GM12875 (cell line): ENCODE measurements at regions not wholly inside any gene's neighbourhood (a gene's known extent, or its start where the extent isn't known, plus 50 kb on each side); places are given as distances from the start of the nearest gene placed in this dataset.
"Not testable (repeated sequence)": the region's sequence is repeated elsewhere in the genome, so short reads cannot be mapped to it uniquely, and the experiment has no call there.

Experiments used
- H3K4me3 ChIP-seq: one replicate; pipeline ENCODE4 v1.5.1; 2011; ENCODE audit warnings: low read depth, low read length, control low read depth
- TF ChIP-seq, protein P1 (sequence below): IDR thresholded peaks from 2 replicates; pipeline ENCODE4 v1.5.1; 2011; ENCODE audit warnings: low read depth, mild to moderate bottlenecking, control low read depth, inconsistent platforms, low read length, moderate library complexity, borderline replicate concordance; ENCODE audit not compliant: insufficient read depth

- no peak overlapping the region for H3K4me3 ChIP-seq
- TF ChIP-seq, protein P1, sequence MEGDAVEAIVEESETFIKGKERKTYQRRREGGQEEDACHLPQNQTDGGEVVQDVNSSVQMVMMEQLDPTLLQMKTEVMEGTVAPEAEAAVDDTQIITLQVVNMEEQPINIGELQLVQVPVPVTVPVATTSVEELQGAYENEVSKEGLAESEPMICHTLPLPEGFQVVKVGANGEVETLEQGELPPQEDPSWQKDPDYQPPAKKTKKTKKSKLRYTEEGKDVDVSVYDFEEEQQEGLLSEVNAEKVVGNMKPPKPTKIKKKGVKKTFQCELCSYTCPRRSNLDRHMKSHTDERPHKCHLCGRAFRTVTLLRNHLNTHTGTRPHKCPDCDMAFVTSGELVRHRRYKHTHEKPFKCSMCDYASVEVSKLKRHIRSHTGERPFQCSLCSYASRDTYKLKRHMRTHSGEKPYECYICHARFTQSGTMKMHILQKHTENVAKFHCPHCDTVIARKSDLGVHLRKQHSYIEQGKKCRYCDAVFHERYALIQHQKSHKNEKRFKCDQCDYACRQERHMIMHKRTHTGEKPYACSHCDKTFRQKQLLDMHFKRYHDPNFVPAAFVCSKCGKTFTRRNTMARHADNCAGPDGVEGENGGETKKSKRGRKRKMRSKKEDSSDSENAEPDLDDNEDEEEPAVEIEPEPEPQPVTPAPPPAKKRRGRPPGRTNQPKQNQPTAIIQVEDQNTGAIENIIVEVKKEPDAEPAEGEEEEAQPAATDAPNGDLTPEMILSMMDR: no peak
Measured at GRCh38 chr11:33443684-33444083, 186.5 kb downstream of the HIPK3 start.

DNA sequence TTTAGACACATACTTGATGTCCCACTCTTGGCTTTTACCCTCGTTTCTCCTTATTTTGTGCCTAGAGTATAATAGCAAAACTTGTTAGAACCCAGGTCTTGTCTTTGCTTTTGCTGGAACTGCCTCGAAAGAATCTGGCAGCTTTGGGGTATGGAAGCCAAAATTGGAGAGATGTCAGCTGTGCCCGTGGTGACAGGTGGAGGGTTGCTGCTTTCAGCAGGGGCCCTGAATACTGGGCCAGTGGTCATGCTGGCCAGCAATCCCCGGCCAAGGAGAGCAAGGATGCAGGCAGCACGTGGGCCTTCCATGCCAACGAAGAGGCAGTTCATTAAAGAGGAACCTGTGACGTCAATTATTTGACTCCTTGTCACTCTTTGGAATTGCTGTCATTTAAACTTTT is 181.1 kb downstream of the HIPK3 start:
- no peak overlapping the region for H3K4me3 ChIP-seq
- TF ChIP-seq, protein P1: no peak

DNA sequence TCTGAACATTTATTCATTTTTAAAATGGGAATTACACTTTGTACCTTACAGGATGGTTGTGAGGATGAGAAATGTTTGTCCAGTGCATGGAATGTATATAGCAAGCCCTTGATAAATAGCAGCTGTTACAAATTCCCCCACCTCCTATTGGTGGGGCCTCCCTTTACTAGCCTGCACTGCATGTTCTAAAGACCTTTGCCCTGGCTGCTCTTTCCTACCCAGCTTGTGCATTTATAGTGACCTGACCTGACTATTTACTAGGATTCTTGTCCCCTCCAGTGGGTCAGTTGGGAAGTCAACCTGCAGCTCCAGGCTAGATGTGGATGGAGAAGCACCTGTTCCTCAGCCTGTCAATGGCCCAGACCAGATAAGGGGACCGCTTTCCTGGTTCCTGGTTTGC is 180.3 kb downstream of the HIPK3 start:
- TF ChIP-seq, protein P1: no peak

DNA sequence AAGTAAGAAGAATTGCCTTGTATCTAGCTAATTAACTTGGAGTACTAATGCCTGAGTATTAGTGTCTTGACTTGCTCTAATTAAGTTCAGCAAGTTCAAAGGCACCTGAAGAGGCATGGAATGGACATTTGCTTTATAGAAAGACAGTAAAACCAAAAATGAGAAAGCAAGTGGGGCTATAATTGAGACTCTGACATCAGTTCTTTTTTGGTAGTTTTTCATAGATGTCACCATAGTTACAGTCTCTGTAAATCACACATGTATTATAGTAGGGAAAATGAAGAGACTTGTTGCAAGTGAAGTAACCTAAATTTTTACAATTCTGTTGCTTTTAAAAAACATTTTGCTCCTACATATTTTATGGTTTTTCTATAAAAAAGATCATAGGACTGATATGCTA is 178.0 kb downstream of the HIPK3 start:
- TF ChIP-seq, protein P1: no peak

More for the DNA sequence above, 180.3 kb downstream of the HIPK3 start:
- no peak overlapping the region for H3K4me3 ChIP-seq

GRCh38 chr11:33434294-33434693 is 177.1 kb downstream of the HIPK3 start:
- TF ChIP-seq, protein P1: no peak
- H3K4me3 ChIP-seq: no peak overlapping the region

More for the DNA sequence above, 178.0 kb downstream of the HIPK3 start:
- no peak overlapping the region for H3K4me3 ChIP-seq

DNA sequence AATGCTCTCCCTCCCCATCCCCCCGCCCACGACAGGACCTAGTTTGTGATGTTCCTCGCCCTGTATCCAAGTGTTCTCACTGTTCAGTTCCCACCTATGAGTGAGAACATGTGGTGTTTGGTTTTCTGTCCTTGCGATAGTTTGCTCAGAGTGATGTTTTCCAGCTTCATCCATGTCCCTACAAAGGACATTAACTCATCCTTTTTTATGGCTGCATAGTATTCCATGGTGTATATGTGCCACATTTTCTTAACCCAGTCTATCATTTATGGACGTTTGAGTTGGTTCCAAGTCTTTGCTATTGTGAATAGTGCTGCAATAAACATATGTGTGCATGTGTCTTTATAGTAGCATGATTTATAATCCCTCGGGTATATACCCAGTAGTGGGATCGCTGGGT is 171.3 kb downstream of the HIPK3 start:
- H3K4me3 ChIP-seq: not testable (repeated sequence)

GRCh38 chr11:33420959-33421566 is 163.9 kb downstream of the HIPK3 start:
- no peak overlapping the region for H3K4me3 ChIP-seq
- TF ChIP-seq, protein P1: no peak
